ENCODE measurements at regions not wholly inside any gene's neighbourhood (a gene's known extent, or its start where the extent isn't known, plus 50 kb on each side); places are given as distances from the start of the nearest gene placed in this dataset.
A peak's percentile ranks its signal among the peaks of the same experiment; 100 is the strongest.

GRCh38 chr2:15692551-15693377 lies 101.1 kb downstream of the DDX1 start (continued):
- TF ChIP-seq ZFP37 (tag by site-specific recombination; IDR thresholded peaks at IDR 0.05) = no peak

GRCh38 chr2:15693382-15693781 lies 101.7 kb downstream of the DDX1 start:
- Histone ChIP-seq H3K9me3 (ENCODE audit: control insufficient read depth, insufficient read depth, low read depth, low read length) (no peaks in the 10 kb centered on the region), H3K4me1 (ENCODE audit: control insufficient read depth, insufficient read depth, low read length) (no peaks in the 10 kb centered on the region), H3K4me3 (ENCODE audit: low read depth, low read length) (no peak overlapping the region), H3K36me3 (ENCODE audit: control insufficient read depth in 2 of 2, insufficient read depth in 1 of 2, low read length in 2 of 2) (no peaks in the 10 kb centered on the region), H3K27ac (ENCODE audit: extremely low read depth, low read depth, low read length) (no peak overlapping the region)
- POLR2A ChIA-PET = no interaction called here
- CTCF ChIA-PET = no interaction called here
- TF ChIP-seq ZNF169 (tag by site-specific recombination; IDR thresholded peaks at IDR 0.05) = no peak
- no peak for TF ChIP-seq IKZF3 (tag by site-specific recombination; IDR thresholded peaks at IDR 0.05)
- TF ChIP-seq PBX3 (CRISPR knock-in tag; IDR thresholded peaks at IDR 0.05) = no peak
- TF ChIP-seq ZFHX2 (tag by site-specific recombination; conservative IDR thresholded peaks at IDR 0.05) = no peak
- no peak for TF ChIP-seq ZNF223 (tag by site-specific recombination; IDR thresholded peaks at IDR 0.05)
- no peak for TF ChIP-seq KLF7 (tag by site-specific recombination; IDR thresholded peaks at IDR 0.05; ENCODE audit: borderline replicate concordance)
- no peak for TF ChIP-seq ZSCAN23 (tag by site-specific recombination; IDR thresholded peaks at IDR 0.05)
- TF ChIP-seq ZSCAN30 (tag by site-specific recombination; IDR thresholded peaks at IDR 0.05) = no peak
- no peak for TF ChIP-seq KLF16 (tag by site-specific recombination; IDR thresholded peaks at IDR 0.05)
- no peak for TF ChIP-seq ZNF664 (tag by site-specific recombination; IDR thresholded peaks at IDR 0.05)
- TF ChIP-seq KLF9 (tag by site-specific recombination; IDR thresholded peaks at IDR 0.05; ENCODE audit: low read depth) = no peak
- no peak for TF ChIP-seq KLF1 (tag by site-specific recombination; IDR thresholded peaks at IDR 0.05)
- TF ChIP-seq ZNF394 (tag by site-specific recombination; IDR thresholded peaks at IDR 0.05; ENCODE audit: borderline replicate concordance) = peak; percentile 56; the same call in 1 of the 2 replicates
- TF ChIP-seq ZNF518A (tag by site-specific recombination; conservative IDR thresholded peaks at IDR 0.05; ENCODE audit: low read depth) = peak; percentile 62
- no peak for TF ChIP-seq SETDB1 (IDR thresholded peaks at IDR 0.05; ENCODE audit: insufficient read length, low read length)
- no peak for TF ChIP-seq KLF10 (tag by site-specific recombination; IDR thresholded peaks at IDR 0.05)
- no peak for TF ChIP-seq ZNF513 (tag by site-specific recombination; IDR thresholded peaks at IDR 0.05)
- TF ChIP-seq PRDM1 (tag by site-specific recombination; IDR thresholded peaks at IDR 0.05) = no peak
- no peak for TF ChIP-seq ZNF830 (tag by site-specific recombination; IDR thresholded peaks at IDR 0.05; ENCODE audit: low read depth)
- no peak for TF ChIP-seq FEZF1 (tag by site-specific recombination; IDR thresholded peaks at IDR 0.05)
- peak; percentile 17; the same call in 1 of the 2 replicates for TF ChIP-seq ZNF623 (tag by site-specific recombination; IDR thresholded peaks at IDR 0.05)
- no peak for TF ChIP-seq ZFP3 (tag by site-specific recombination; IDR thresholded peaks at IDR 0.05; ENCODE audit: low read depth)
- TF ChIP-seq ZNF792 (tag by site-specific recombination; IDR thresholded peaks at IDR 0.05) = no peak
- no peak for TF ChIP-seq ZNF514 (tag by site-specific recombination; IDR thresholded peaks at IDR 0.05)
- TF ChIP-seq ZNF140 (tag by site-specific recombination; IDR thresholded peaks at IDR 0.05) = 0 out of 2 replicates have a peak, but pooled peaks have one; percentile 13
- no peak for TF ChIP-seq ZNF26 (tag by site-specific recombination; IDR thresholded peaks at IDR 0.05)
